NCI-H69 (cell line): ENCODE measurements at regions not wholly inside any gene's neighbourhood (a gene's known extent, or its start where the extent isn't known, plus 50 kb on each side); places are given as distances from the start of the nearest gene placed in this dataset.

Experiments used
- DNase-seq: peaks from one replicate; lab custom pipeline; 2025; lab: John Stamatoyannopoulos, UW

- no peak for DNase-seq
Observed at GRCh38 chr1:208513799-208514198, 269.6 kb upstream of the PLXNA2 start.

DNA sequence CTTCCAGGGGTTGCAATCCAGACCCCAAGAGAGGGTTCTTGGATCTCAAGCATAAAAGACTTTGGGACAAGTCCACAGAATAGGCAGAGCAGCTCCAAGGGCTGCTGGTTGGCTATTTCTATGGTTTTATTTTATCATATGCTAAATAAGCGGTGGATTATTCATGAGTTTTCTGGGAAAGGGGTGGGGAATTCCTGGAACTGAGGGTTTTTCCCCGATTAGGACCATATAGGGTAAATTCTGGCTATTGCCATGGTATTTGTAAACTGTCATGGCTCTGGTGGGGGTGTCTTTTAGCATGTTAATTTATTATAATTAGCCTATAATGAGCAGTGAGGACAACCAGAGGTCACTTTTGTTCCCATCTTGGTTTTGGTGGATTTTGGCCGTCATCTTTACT is 270.9 kb upstream of the PLXNA2 start:
- DNase-seq, result no peak

- no peak for DNase-seq
Observed at GRCh38 chr1:208516780-208517179, 272.6 kb upstream of the PLXNA2 start.

GRCh38 chr1:208520438-208521099 is 276.4 kb upstream of the PLXNA2 start:
- peak; percentile 12 for DNase-seq

- DNase-seq, result no peak
Observed at GRCh38 chr1:208521534-208521933, 277.4 kb upstream of the PLXNA2 start.

DNA sequence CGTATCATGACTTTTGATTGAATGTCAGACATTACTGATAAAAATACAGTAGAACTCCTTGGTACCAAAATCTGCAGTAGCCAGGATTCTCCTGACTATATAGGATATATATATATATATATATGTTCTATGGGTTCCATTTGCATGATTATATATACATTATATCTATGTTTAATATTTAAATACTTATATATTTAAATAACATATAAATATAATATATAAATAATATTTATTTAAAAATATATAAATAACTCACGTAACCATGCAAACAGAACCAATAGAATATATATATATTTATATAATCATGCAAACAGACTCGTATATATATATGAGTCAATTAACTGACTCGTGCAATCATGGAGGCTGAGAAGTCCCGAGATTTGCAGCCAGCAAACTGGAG is 278.8 kb upstream of the PLXNA2 start:
- DNase-seq, result no peak

- no peak for DNase-seq
Observed at GRCh38 chr1:208524376-208524775, 280.2 kb upstream of the PLXNA2 start.

GRCh38 chr1:208524925-208525324 is 280.7 kb upstream of the PLXNA2 start:
- DNase-seq, result no peak

DNA sequence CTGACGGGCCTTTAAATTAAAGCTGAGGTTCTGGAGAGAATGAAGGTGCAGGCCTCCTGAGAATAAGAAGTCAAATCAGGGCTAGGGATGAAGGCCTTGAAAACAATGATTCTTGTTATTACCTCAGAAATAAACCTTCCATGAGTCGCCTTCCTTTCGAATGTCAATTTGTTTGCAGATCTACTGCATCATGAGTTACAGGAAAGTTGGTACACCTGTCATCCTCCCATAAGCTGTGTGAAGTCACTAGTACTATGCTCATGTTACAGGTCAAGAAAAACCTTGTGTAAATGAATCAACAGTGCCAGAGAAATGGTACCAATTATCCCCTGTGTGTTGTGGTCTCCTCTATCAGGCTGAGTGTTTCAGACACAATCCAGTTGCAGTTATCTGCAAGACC is 281.2 kb upstream of the PLXNA2 start:
- no peak for DNase-seq

DNA sequence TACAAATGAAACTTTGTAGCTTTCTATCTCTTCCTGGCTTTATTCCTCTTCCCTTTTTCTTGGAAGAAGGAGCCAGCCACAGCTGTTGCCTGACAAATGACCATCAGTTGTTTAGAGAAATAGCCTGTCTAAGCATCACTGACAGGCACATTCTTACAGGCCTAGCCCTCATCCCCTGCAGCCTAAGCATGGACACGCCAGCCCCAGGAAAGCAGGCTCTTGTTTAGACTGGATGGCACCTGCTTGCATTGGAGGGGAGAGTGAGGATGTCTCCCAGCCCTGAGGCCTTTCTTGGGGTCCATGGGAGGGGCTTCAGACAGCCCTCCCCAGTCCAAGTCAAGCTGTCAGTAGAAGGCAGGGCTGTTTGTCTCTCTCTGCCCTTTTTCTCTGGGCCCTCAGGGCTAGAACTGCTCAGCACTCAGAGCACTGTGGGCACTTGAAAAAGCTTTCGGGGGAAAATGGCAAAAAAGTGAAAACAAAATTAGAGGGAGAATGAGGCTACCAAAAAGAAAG is 282.5 kb upstream of the PLXNA2 start:
- no peak for DNase-seq

DNA sequence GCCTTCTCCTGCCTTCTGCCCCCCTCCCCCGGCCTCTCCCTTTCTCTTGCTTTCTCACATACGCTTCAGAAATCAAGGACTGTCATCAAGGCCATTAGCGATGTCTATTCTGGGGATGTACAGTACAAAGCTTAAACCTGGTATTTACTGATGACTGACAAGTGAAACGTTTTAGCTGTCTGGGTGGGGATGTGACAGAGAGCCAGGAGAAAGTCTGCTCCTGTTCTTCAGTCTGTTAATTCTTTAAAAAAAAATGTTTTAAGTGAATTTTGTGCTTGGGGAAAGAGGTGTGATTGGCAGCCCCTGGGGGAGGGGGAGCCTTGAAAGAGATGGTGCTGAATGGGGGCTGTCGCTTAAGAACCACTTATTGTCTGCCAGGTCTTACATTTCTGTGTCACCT is 283.0 kb upstream of the PLXNA2 start:
- no peak for DNase-seq

DNA sequence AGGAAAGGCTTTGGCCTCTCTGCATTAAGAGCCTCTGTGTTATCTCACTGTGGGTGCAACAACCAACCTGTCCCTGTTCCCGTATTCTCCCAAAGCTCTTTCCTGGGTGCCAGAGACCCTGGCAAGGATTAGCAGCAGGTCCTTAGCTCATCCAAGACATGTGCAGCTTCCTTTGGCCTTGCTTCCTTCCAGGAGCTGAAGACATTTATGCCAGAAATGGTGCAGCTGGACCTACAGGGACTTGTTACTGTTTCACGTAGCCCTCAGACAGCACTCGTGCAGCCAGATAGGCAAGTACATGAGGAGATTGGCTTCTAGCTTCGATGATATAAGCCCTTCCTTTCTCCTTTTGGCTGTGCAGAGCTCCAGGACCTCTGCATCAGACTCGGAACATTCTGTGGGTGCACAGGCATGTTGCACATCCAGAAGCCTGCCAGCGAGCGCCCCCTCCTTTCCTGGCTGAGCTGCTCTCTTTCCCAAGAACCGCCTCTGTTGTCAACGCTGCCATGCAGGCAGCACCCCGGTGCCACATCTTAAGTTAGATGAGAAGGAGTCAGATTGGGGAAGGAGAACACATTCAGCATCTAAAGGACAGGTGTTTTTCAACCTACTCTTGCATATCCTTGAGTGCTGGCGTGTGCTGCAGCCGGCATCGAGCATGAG is 284.5 kb upstream of the PLXNA2 start:
- DNase-seq, result no peak

GRCh38 chr1:208531003-208531750 is 287.0 kb upstream of the PLXNA2 start:
- DNase-seq, result peak; percentile 31

DNA sequence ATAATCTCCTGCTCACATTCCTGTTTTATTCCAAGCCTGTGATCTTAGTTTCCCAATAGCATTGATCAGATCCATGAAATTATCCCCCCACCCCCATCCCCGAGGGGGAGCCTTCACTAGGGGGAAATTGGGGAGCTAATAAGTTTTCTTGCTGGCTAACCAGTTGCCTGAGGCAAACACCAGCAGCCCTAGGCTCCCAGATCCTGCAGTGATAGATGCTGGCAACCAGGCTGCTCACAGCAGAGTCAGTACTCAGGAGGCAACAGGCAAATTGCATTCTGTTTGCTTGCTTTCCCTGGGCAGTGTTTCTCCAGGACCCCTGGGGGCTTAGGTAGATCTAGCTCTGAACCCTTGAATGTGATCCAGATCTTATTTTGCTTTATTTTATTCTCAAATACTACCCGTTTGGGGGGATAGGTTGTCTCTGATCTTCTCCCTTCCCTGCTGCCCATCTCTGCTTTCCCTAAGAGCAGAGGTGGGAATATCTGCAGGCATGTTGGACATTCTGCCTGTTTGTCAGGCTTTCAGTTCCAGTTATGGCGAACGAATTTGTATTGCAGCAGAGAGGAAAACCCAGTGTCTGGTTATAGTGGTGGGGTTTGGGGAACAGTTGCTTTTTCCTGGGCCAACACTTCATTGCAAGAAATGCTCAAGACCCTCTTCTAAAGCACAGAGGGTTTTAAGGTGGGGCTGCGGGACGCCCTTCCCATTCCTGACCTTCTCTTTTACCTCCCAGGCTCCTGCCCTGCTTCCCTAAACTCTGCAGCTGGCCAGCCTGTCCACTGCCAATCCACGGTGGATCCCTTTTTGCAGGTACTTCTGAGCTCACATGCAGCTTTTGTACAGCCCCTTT is 289.8 kb upstream of the PLXNA2 start:
- peak; percentile 23 for DNase-seq

DNA sequence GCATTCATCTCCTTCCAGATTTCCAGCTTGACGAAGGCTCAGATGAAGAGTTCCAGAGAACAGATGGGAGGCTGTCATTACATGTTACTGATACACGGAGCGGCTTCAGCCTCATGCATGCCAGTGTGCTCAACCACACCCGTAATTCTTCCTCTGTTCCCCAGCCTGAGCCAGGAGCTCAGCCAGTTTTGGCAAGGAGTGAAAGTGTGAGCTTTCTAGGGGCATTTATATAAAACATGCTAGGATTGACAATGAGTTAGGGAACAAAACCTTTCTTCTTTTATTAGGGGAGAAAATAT is 290.4 kb upstream of the PLXNA2 start:
- DNase-seq, result peak; percentile 57

GRCh38 chr1:208534979-208535378 is 290.8 kb upstream of the PLXNA2 start:
- DNase-seq, result no peak

DNA sequence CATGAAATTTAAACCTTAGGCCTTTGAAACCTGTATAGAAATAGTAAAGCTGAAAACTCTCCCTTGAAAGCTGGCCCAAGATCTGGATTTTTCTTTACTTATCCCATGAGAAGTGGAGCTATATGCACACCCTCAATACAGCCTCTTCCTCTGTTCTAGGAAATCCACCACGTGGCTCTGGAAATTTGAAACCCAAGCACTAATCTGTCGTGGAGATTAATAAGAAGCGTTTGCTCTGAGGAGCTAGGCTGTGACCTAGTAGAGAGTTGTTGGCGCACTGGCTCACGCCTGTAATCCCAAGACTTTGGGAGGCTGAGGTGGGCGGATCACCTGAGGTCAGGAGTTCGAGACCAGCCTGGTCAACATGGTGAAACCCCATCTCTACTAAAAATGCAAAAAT is 291.3 kb upstream of the PLXNA2 start:
- no peak for DNase-seq

GRCh38 chr1:208536212-208536611 is 292.0 kb upstream of the PLXNA2 start:
- DNase-seq, result no peak

DNA sequence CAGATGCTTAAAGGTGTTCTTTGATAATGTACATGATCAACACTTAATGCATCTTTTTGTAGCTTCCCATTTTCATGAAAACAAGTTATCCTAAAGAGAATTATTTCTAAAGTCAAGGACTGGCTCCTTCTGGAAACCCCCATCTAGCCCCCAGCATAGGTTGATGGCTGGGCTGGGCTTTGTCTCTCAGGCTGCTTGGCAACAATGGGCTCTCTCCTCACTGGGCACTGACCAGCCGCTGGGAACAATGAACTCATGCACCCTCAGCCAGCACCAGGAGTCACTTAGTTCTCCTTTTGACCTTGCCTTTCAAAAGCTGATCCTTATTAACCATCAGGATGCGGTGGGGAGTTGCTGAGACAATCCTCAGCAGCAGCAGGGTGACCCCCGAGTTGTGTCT is 293.0 kb upstream of the PLXNA2 start:
- no peak for DNase-seq

GRCh38 chr1:208538078-208538477 is 293.9 kb upstream of the PLXNA2 start:
- DNase-seq, result no peak

GRCh38 chr1:208538587-208538986 is 294.4 kb upstream of the PLXNA2 start:
- DNase-seq, result no peak

- no peak for DNase-seq
Observed at GRCh38 chr1:208540724-208541123, 296.5 kb upstream of the PLXNA2 start.
